ENCODE measurements at regions not wholly inside any gene's neighbourhood (a gene's known extent, or its start where the extent isn't known, plus 50 kb on each side); places are given as distances from the start of the nearest gene placed in this dataset.

GRCh38 chr12:90098132-90098779 is 389.6 kb upstream of the ATP2B1 start:
- DNase-seq: no peak
- Histone ChIP-seq H3K9me3 (ENCODE audit: severe bottlenecking) (no peaks in the 10 kb centered on the region), H3K36me3 (no peaks in the 10 kb centered on the region), H3K4me3 (ENCODE audit: low read depth, low read length) (no peak overlapping the region), H3K27ac (no peak overlapping the region), H3K27me3 (ENCODE audit: insufficient read depth, low read depth, severe bottlenecking) (no peaks in the 10 kb centered on the region)
- no peak for TF ChIP-seq CTCF (IDR thresholded peaks at IDR 0.05; ENCODE audit: low read depth, low read length)

- DNase-seq: peak; percentile 57
- Histone ChIP-seq H3K9me3 (ENCODE audit: severe bottlenecking) (no peaks in the 10 kb centered on the region), H3K27ac (peak overlapping the region; percentile 65; the same call in 1 of the 2 replicates), H3K27me3 (ENCODE audit: insufficient read depth, low read depth, severe bottlenecking) (no peaks in the 10 kb centered on the region), H3K36me3 (no peaks in the 10 kb centered on the region), H3K4me3 (ENCODE audit: low read depth, low read length) (no peak overlapping the region)
- TF ChIP-seq CTCF (IDR thresholded peaks at IDR 0.05; ENCODE audit: low read depth, low read length): no peak
Observed at GRCh38 chr12:90091809-90092208, 383.2 kb upstream of the ATP2B1 start.

DNA sequence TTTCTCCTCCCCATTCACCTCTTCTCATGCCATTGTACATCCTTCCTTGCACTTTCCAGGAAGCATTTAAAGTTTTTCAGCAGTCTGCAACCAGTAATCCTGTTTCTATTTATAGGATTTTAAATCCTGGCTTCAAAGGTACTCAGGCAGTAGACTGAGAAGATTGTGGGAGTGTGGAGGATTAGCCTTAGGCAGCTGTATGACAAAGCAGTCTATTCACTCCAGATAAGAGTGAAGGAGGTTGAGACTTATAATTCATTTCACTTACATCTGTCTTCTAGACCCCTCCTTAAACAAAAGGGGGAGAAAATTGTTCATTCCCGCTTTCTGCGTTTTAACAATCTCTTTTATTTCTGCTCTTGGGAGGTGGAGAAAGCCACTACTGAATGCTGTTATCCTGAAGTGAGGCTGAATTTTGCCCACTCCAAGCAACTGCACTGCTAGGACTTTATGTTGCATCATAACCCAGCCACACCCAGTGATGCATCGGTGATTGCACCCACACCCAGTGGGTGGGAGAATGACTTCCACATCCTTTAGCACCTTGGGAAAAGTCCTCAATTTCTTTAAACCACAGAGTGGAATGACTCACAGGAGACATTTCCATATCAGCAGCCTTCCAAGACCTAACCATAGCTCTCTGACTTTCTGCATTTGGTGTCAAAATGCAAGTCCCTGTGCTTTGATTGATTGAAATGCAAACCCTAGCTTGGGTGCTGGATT is 382.5 kb upstream of the ATP2B1 start:
- peak; percentile 68 for DNase-seq
- peak overlapping the region; percentile 8; the same call in 1 of the 2 replicates for H3K4me3 ChIP-seq (ENCODE audit: low read depth, low read length)
- TF ChIP-seq CTCF (IDR thresholded peaks at IDR 0.05; ENCODE audit: low read depth, low read length): no peak

DNA sequence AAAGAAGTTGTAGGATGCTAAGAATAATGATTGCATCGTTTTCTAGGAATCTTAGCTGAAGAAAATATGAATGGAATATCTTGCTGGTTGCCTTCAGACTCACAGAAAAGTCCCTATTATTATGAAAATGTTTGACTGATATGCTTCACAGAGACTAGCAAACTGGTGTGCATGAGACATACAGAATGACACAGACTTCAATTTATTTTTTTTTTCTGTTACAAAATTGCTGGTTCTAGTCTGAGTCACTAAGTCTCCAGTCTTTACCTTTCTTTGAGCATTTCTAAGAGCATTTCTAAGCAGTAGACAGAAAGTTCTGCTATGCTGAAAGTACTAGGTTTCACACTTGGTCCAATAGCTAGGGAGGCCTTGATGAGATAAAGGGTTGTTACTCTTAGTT is 377.6 kb upstream of the ATP2B1 start:
- no peak for TF ChIP-seq CTCF (IDR thresholded peaks at IDR 0.05; ENCODE audit: low read depth, low read length)
- H3K27ac ChIP-seq: no peak overlapping the region
- no peak overlapping the region for H3K4me3 ChIP-seq (ENCODE audit: low read depth, low read length)
- DNase-seq: no peak
- H3K9me3 ChIP-seq (ENCODE audit: severe bottlenecking): no peaks in the 10 kb centered on the region
- no peaks in the 10 kb centered on the region for H3K36me3 ChIP-seq
- H3K27me3 ChIP-seq (ENCODE audit: insufficient read depth, low read depth, severe bottlenecking): no peaks in the 10 kb centered on the region

More for the DNA sequence above, 382.5 kb upstream of the ATP2B1 start:
- H3K27me3 ChIP-seq (ENCODE audit: insufficient read depth, low read depth, severe bottlenecking): no peaks in the 10 kb centered on the region
- no peaks in the 10 kb centered on the region for H3K36me3 ChIP-seq
- peak overlapping the region; percentile 65 for H3K27ac ChIP-seq
- H3K9me3 ChIP-seq (ENCODE audit: severe bottlenecking): no peaks in the 10 kb centered on the region

DNA sequence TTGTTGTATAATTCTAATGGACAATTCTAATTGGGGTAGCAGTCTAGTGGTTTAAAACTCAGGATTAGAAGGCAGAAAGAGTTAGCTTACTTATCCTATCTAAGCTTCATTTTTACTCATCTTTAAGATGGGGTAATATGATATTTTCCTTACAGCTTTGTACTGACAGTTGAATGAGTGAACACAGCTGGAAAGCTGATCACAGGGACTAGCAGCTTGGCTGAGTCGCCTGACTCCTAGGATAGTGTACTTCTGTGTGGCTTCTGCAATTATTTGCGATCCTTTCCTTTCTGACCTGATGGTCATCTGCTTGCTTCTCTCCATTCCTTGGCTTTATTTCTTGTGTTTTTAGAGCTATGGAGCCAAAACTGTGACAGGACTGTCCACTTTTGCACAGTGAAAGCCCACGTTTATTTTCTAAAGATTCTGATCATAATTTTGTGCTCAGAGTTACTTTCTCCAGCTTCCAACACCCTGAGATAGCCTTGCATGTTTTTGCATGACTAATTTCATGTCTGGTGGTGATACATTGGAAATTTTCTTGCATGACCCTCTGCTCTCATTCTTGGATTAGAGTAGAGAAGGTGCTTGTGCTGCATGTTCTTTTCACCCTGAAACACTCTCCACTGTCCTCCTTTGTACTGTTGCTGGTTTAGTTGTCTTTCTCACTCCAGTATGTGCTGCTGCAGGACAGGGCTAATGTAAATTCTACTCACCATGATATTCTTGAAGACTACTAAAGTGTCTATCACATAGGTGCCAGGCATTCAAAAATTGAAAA is 377.0 kb upstream of the ATP2B1 start:
- Histone ChIP-seq H3K27me3 (ENCODE audit: insufficient read depth, low read depth, severe bottlenecking) (no peaks in the 10 kb centered on the region), H3K4me3 (ENCODE audit: low read depth, low read length) (no peak overlapping the region), H3K27ac (no peak overlapping the region), H3K36me3 (no peaks in the 10 kb centered on the region), H3K9me3 (ENCODE audit: severe bottlenecking) (no peaks in the 10 kb centered on the region)
- DNase-seq: peak; percentile 46
- TF ChIP-seq CTCF (IDR thresholded peaks at IDR 0.05; ENCODE audit: low read depth, low read length): no peak
